SU-DHL-6 (cell line): ENCODE measurements at regions not wholly inside any gene's neighbourhood (a gene's known extent, or its start where the extent isn't known, plus 50 kb on each side); places are given as distances from the start of the nearest gene placed in this dataset.

Experiments
- H2AFZ ChIP-seq: fragments of 200-600 bp; sonication (generic); 2 replicates; pipeline ENCODE4 v1.6.1; 2014; ENCODE audit warnings: low read depth, mild to moderate bottlenecking, moderate library complexity, mixed read lengths, antibody characterized with exemption, low read length; ENCODE audit not compliant: severe bottlenecking
- H3F3A ChIP-seq: fragments of 200-600 bp; shearing (Covaris generic); 2 replicates; pipeline ENCODE4 v1.6.0; 2016; ENCODE audit warnings: antibody characterized with exemption, mild to moderate bottlenecking; ENCODE audit not compliant: insufficient read depth
- H3K27ac ChIP-seq: fragments of 200-600 bp; sonication (generic); 2 replicates; pipeline ENCODE4 v1.5.1; 2016; ENCODE audit warnings: low read depth, mild to moderate bottlenecking, low read length, moderate library complexity, mixed read lengths
- H3K27me3 ChIP-seq: fragments of 200-600 bp; sonication (generic), shearing (Covaris generic); 2 replicates; pipeline ENCODE4 v1.6.0; 2014; ENCODE audit warnings: mild to moderate bottlenecking, low read length
- H3K36me3 ChIP-seq: fragments of 200-600 bp; sonication (generic); 2 replicates; pipeline ENCODE4 v1.6.1; 2014; ENCODE audit warnings: mild to moderate bottlenecking, low read length, mixed read lengths
- H3K4me2 ChIP-seq: fragments of 300-600, 200-600 bp; shearing (Covaris generic), sonication (generic); 2 replicates; pipeline ENCODE4 v1.6.0; 2014; ENCODE audit warnings: low read length, low read depth, mild to moderate bottlenecking; ENCODE audit not compliant: poor library complexity, severe bottlenecking
- H3K4me3 ChIP-seq: fragments of 200-600 bp; sonication (generic); 2 replicates; pipeline ENCODE4 v1.5.1; 2014; ENCODE audit warnings: antibody characterized with exemption, low read length, mild to moderate bottlenecking, mixed read lengths; ENCODE audit not compliant: insufficient read depth, poor library complexity, severe bottlenecking
- H3K79me2 ChIP-seq: fragments of 200-600 bp; sonication (generic); 2 replicates; pipeline ENCODE4 v1.6.1; 2014; ENCODE audit warnings: mild to moderate bottlenecking, low read length, moderate library complexity; ENCODE audit not compliant: insufficient read depth
- H3K9ac ChIP-seq: fragments of 200-600 bp; sonication (generic); 2 replicates; pipeline ENCODE4 v1.7.0; 2014; ENCODE audit warnings: mild to moderate bottlenecking, low read length
- H3K9me2 ChIP-seq: fragments of 200-600 bp; sonication (generic); replicated peaks from 2 replicates; pipeline ENCODE4 v1.6.1; 2014; ENCODE audit warnings: low read length; ENCODE audit not compliant: insufficient read depth
- H3K9me3 ChIP-seq: fragments of 200-600 bp; sonication (generic); 2 replicates; pipeline ENCODE4 v1.6.1; 2014; ENCODE audit warnings: low read length, mixed read lengths; ENCODE audit not compliant: insufficient read depth
- H4K20me1 ChIP-seq: fragments of 200-600 bp; sonication (generic); 2 replicates; pipeline ENCODE4 v1.6.1; 2014; ENCODE audit warnings: low read depth, mild to moderate bottlenecking, antibody characterized with exemption, low read length, moderate library complexity, mixed read lengths
- EZH2phosphoT487 ChIP-seq: fragments of 200-600 bp; sonication (generic), shearing (Covaris generic); conservative IDR thresholded peaks from 2 replicates; pipeline ENCODE4 v1.6.1; 2018; ENCODE audit warnings: mild to moderate bottlenecking, antibody characterized with exemption, low read length, moderate library complexity, mixed read lengths
- TF ChIP-seq, protein P1 (sequence below): fragments of 200-600 bp; sonication (generic); IDR thresholded peaks from one replicate; pipeline ENCODE4 v1.5.1; 2017; ENCODE audit warnings: antibody characterized with exemption, mild to moderate bottlenecking, low read length, moderate library complexity; ENCODE audit not compliant: insufficient read depth, poor library complexity, severe bottlenecking

DNA sequence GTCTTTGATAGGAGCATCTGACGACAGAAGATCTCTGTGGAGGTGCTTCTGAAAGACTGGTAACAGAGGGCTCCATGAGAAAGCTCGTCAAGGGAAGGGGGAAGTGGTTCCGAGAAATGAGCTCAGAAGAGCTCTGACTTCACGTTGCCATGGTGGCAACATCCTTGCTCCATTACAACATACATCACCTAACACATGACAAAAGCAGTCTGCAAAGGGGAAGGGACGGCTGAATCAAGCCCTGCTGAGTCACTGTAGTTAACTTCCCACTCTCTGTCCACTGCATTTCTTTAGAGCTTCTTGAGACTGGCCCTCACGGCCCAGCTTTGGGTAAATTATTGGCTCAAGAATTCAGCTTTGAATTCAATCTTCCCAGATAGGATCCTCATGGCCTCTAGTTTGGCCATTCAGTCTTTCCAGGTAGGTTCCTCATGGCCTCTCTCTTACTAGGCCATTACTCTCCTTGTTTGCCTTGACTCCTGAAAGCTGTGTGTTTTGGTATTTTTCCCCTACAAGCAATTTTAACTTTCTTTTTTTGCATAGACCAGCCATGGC, 88.0 kb upstream of the ZNF648 start:
- H3K27me3 ChIP-seq: no peaks in the 10 kb centered on the region

DNA sequence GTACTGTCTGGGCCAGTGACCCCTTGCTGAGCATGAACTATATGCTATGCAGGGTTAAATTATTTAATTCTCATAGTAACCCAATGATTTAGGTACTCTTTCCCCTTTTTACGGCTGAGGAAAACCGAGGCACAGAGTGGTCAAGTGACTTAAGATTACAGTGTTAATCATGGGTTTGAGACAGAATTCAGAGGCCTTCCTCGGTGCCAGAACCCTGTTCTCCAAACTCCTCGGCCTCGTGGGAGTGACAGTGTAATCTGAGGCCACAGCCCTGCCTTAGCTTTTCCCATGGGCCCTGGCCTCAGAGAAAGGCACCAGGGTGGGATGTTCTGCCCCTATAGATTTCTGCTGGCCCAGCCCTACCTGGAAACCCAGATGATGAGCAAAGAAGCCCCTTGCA, 86.4 kb upstream of the ZNF648 start:
- H3K36me3 ChIP-seq: no peaks in the 10 kb centered on the region
- H3F3A ChIP-seq: no peaks in the 10 kb centered on the region
- no peak overlapping the region for H3K4me2 ChIP-seq
- no peaks in the 10 kb centered on the region for H4K20me1 ChIP-seq
- no peak for TF ChIP-seq EZH2phosphoT487
- TF ChIP-seq, protein P1, sequence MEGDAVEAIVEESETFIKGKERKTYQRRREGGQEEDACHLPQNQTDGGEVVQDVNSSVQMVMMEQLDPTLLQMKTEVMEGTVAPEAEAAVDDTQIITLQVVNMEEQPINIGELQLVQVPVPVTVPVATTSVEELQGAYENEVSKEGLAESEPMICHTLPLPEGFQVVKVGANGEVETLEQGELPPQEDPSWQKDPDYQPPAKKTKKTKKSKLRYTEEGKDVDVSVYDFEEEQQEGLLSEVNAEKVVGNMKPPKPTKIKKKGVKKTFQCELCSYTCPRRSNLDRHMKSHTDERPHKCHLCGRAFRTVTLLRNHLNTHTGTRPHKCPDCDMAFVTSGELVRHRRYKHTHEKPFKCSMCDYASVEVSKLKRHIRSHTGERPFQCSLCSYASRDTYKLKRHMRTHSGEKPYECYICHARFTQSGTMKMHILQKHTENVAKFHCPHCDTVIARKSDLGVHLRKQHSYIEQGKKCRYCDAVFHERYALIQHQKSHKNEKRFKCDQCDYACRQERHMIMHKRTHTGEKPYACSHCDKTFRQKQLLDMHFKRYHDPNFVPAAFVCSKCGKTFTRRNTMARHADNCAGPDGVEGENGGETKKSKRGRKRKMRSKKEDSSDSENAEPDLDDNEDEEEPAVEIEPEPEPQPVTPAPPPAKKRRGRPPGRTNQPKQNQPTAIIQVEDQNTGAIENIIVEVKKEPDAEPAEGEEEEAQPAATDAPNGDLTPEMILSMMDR: no peak
- no peak overlapping the region for H3K27ac ChIP-seq
- no peaks in the 10 kb centered on the region for H3K79me2 ChIP-seq
- no peak overlapping the region for H2AFZ ChIP-seq
- H3K9me3 ChIP-seq: no peaks in the 10 kb centered on the region
- no peaks in the 10 kb centered on the region for H3K27me3 ChIP-seq
- H3K4me3 ChIP-seq: no peak overlapping the region
- H3K9me2 ChIP-seq: no peaks in the 10 kb centered on the region
- no peak overlapping the region for H3K9ac ChIP-seq

More for the DNA sequence above, 88.0 kb upstream of the ZNF648 start:
- no peaks in the 10 kb centered on the region for H3K9me3 ChIP-seq
- no peaks in the 10 kb centered on the region for H3F3A ChIP-seq
- H3K79me2 ChIP-seq: no peaks in the 10 kb centered on the region
- H3K4me3 ChIP-seq: no peak overlapping the region
- no peak overlapping the region for H3K9ac ChIP-seq
- H4K20me1 ChIP-seq: no peaks in the 10 kb centered on the region
- H2AFZ ChIP-seq: no peak overlapping the region
- no peaks in the 10 kb centered on the region for H3K9me2 ChIP-seq
- TF ChIP-seq, protein P1: no peak
- no peak for TF ChIP-seq EZH2phosphoT487
- H3K4me2 ChIP-seq: no peak overlapping the region
- no peaks in the 10 kb centered on the region for H3K36me3 ChIP-seq
- no peak overlapping the region for H3K27ac ChIP-seq

DNA sequence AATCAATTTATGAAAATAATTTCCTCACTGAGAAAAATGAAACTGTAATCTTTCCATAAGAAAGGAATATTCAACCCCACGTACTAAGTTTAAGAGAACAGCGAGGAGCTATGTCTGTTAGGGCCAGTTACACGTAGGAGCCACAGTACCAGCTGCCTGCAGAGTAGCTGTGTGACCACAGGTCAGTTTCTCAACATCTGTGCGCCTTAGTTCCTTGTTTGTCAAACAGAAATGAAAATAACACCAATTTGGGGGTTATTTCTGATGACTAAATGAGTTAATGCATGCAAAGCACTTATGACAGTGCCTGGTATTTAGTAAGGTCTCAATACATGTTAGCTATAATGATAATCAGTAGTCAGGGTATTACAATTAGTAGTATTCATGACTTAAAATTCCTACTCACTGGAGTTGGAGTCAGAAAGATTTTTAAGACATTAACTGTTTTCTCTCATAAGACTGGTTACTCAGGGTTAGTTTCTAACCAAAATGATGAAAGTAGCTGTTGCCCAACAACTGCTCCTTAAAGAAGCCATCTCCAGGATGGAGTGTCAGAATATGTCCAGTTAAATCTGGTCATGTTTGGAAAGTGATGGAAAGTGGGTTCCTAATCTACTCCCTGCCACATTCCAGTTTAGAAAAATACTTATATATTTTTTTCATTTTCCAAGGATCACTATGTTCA, 85.8 kb upstream of the ZNF648 start:
- Histone ChIP-seq H3F3A (no peaks in the 10 kb centered on the region), H2AFZ (no peak overlapping the region), H3K9me3 (no peaks in the 10 kb centered on the region), H4K20me1 (no peaks in the 10 kb centered on the region), H3K36me3 (no peaks in the 10 kb centered on the region), H3K4me2 (no peak overlapping the region), H3K4me3 (no peak overlapping the region), H3K9me2 (no peaks in the 10 kb centered on the region), H3K9ac (no peak overlapping the region), H3K27me3 (no peaks in the 10 kb centered on the region), H3K27ac (no peak overlapping the region), H3K79me2 (no peaks in the 10 kb centered on the region)
- TF ChIP-seq, protein P1: no peak
- TF ChIP-seq EZH2phosphoT487: no peak
